GM18867 (cell line): ENCODE measurements at regions not wholly inside any gene's neighbourhood (a gene's known extent, or its start where the extent isn't known, plus 50 kb on each side); places are given as distances from the start of the nearest gene placed in this dataset.
"Not testable (repeated sequence)": the region's sequence is repeated elsewhere in the genome, so short reads cannot be mapped to it uniquely, and the experiment has no call there.

ENCODE experiments used
- ATAC-seq: cut with Tn5 transposase; IDR thresholded peaks from one replicate; pipeline ENCODE4 v1.9.1; 2021; ENCODE audit warnings: mild to moderate bottlenecking, moderate library complexity; ENCODE audit not compliant: unreplicated experiment

DNA sequence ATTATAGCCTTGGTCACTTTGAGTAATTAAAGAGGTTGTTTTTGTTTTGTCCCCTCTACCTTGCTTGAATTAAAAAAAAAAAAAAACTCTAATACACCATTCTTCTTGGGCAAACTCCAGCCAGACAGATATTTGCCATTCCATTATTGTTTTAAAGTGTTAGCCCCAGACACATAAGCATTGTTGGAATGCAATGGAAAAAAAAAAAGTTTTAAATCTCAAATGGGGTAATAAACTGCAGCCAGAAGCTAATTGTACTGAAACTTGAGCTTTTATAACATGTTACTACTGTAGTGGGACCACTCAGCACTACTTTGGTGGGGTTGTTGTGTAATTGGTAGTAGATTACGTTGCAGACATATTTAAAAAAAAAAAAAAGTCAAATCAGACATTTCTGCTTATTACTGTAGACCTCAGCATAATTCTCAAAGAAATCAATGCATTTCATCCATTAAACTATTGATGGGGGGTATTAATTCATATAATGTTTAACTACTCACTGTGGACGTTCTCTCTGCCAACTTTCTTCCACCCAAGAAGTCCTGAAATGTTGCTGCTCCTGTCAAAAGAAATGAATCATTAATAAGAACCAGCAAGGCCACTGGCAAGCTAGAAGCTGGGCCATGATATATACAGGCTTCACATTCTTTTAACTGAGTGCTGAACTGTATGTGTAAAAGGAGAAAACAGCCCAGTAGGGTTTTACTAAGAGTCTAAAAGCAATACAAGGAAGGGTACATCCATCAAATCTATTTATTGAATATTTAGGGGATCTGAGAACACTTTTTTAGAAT, 626.6 kb upstream of the SOX9 start:
- no peak for ATAC-seq

DNA sequence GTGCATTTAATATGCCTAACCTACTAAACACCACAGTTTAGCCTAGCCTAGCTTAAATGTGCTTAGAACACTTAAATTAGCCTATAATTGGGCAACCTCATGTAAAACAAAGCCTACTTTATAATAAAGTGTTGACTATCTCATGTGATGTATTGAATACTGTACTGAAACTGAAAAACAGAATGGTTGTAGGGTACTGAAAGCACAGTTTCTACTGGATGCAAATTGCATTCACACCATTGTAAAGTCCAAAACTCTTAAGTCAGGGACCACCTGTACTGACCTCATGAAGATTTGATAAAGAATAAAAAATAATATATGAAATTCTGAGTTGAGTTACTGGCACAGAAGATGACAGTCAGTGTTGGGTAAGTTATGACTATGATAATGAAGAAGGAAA, 625.4 kb upstream of the SOX9 start:
- no peak for ATAC-seq

DNA sequence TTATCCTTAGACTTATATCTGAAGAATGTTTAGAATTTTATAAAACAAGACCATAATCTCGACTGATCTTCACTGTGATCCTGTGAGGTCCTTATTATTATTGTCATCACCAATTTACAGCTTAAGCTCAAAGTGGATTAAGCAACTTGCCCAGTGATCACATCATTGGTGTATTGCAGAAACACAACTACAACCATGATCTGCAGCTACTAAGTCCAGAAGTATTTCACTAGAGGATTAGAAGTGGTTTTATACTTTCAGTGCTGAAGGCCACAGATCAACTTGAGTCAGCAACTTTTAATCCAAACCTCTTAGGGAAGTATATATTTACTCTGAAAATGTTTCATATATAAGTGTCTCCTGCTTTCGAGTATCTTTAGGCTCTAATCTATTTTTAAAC, 624.3 kb upstream of the SOX9 start:
- no peak for ATAC-seq

DNA sequence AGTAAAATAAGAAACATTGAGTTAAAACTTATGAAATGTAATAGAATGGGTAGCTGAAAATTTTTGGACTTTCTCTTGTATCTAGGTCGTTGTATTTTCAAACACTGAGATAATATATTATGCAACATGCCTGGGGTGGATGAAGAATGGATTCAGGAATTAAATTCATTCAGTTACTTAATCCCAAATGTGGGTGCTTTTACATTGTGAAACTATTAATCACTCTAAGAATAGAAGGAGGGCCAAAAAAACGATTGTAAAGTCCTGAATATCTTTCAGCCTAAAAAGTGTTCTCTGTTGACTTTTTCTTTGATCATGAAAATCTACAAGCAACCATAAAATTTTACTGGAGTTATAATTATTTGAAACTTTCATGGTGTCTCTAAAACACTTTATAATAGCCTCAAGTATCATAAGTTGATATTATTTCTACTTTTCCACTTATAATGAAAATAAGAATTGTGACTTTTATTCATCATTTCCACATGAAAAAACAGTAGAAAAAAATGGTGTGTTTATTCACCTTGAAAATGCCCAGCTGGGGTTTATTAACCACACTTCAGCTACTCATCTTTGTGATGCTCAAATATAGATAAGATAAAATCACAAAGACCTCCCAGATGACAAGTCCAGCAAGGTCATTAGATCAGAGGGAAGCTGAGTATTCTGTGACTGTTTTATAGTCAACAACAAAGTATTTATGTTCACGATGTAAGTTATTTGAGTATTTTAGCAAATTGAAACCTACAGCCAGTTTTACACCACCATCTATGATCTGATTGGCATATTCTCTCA, 619.9 kb upstream of the SOX9 start:
- ATAC-seq, result no peak

DNA sequence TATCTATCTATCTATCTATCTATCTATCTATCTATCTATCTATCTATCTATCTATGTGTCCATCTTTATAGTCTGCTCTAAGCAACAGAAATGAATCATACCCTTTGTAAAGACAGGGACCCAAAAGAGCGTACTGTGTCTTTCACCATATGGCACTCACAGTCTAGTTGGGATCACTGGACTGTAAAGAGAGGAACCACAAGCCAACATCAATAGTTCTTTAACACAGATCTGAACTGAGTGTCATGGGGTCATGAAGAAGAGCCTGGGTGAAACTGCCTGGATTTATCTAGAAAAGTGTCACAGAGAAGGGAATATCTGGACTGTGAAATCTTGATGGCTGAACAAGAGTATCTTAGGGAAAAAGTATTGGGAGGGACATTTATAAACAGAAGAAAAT, 619.1 kb upstream of the SOX9 start:
- no peak for ATAC-seq

DNA sequence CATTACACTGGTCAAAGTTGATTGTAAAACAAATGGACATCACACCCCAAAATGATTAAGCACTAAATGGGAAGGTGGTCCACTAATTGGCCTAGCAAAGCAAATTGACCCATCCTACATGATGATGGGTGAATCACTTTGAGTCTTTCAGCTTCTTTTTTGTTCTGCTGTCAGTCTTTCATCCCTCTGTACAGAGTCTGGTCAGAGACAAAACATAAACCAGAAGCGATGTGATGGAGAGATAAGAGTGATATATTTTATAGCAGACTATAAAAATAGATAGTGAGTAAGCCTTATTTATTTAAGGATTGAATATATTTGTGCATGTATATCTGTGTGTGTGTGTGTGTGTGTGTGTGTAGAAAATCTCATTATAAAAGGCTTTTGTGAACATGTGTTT, 618.4 kb upstream of the SOX9 start:
- ATAC-seq, result no peak

DNA sequence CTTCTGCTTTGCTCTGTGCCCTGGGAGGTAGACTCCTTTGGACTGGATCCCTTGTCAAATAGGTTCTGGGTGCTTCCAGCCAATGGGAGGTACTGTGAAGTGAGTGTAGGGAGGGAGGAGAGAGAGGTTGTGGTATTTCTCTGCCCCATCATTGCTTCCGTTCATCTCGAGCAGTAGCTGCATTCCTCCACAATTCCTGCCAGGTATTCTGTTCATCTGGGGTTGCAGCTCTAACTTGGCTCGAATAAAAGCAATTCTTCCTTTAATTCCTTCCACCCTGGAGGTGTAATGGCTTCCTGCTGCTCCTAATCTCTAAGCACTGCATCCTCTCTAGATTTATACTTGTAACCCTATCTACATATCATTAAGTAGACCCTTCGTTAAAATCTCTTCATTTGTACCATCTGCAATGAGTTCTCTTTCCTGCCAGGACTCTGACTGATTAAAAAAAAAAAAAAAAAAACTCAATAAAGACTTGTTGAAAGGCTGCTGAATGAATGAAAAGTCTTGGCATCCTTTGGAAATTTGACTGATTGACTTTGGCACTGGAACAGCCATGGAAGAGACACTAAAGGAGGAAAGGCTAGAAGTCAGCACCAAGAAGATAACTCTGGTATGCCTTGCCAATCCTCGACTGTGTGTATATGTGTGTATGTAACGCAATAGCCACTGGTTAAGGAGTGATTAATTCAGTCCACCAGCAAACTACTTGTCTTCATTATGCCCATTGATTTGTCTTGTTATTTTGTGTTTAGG, 616.9 kb upstream of the SOX9 start:
- no peak for ATAC-seq

DNA sequence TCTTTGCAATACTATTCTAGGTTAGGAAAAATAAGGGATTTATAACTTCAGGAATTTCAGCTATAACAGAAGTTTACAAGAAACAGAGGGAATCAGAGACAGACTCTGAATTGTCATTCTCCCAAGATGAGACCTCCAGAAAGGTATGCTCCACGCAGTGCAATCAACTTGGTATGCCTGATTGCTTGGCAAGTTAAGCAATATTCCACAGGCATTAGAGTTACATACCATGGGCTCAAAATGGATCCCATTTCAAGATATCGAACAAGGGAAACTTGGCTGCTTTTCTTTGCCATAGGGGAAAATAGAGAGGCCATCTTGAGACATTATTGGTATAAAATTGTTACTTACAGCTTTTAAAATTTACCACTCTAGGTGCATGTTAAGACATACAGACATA, 615.6 kb upstream of the SOX9 start:
- ATAC-seq, result no peak

DNA sequence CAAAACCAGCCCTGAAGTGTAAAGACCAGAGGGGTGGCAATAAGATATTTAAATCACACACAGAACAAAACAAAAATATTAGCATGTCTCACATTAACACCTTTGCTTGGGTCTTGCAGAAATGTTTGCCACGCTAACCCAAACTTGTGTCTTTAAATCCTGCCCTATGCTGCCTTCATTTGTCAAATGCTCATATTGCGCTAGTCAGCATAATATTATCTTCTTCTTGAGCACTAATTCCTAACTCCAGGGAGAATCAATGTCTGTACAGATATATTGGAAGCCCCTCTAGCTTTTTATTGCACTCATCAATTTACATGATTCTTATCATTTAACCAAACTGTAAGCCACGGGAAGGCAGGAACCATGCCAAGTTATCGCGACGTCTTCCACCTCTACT, 614.8 kb upstream of the SOX9 start:
- no peak for ATAC-seq

DNA sequence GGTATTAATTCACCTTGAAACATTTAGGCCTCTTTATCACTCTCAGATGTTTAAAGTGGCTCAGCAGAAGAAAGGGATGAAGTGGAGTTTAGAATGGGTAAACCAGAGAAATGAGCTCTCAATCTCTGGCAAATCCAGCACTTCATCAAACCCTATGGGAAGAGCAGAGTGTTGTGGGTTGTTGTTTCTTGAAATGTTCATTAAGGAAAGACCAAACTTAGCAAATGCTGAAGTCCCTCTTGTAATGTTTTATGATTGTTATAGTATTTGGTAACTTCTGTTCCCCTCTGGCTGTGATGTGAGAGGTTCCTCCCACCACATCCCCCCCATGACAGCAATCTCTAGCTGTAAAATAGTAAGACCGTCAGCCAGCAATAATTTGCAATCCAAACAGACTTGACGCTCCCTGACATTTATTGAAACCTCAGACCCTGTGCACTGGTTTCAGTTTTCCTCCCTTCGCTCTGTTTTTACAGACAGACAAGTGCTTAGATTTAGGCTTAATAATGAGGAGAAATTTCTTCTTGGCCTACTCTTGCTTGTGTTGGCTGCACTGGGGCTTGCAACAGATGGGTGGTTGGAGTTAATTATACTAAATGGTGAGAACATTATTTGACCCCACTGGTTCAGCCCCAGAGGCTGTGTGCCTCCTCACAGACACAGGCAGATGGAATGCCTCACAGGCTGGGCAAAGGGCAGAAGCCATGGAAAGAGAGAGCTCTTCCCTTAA, 609.4 kb upstream of the SOX9 start:
- no peak for ATAC-seq

DNA sequence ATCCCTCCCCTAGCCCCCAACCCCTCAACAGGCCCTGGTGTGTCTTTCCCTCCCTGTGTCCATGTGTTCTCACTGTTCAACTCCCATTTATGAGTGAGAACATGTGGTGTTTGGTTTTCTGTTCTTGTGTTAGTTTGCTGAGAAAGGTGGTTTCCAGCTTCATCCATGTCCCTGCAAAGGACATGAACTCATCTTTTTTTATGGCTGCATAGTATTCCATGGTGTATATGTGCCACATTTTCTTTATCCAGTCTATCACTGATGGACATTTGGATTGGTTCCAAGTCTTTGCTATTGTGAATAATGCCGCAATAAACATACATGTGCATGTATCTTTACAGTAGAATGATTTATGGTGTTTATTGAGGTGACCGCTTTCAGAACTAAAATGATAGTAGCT, 607.1 kb upstream of the SOX9 start:
- ATAC-seq, result not testable (repeated sequence)

DNA sequence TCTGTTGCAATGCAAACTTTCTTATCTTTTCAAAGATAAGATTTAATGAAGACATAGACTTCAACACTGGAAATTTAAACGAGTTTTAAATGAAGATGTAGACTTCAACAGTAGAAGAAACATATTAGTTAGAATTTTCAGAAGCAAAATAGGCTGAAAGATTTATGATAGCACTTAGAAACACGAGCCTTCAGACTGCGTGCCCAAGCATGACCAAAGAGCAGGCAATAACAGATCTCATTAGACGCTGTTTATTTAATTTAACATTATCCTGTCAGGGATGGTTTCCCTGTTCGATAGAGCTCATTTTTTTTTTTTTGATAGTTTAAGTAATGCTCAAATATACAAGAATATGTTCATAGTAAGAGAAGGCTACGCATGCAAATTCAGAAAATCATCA, 604.7 kb upstream of the SOX9 start:
- no peak for ATAC-seq

DNA sequence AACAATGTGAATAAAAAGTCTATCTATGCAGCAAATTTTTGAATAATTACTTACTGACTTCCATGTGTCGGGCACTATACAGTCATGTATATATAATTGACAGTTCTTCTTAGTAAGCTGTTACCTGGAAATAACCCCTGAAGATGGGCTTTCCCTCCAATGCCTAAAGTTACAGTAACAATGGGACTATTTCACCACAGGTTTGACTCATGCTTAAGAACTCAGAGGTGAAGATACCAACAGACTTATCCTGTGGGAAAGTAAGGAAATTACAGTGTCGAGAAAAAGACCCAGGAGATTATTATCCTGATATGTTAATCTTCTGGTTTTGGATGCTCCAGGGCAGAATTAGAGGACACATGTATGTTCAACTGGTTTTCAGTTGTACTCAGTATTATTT, 601.5 kb upstream of the SOX9 start:
- no peak for ATAC-seq

DNA sequence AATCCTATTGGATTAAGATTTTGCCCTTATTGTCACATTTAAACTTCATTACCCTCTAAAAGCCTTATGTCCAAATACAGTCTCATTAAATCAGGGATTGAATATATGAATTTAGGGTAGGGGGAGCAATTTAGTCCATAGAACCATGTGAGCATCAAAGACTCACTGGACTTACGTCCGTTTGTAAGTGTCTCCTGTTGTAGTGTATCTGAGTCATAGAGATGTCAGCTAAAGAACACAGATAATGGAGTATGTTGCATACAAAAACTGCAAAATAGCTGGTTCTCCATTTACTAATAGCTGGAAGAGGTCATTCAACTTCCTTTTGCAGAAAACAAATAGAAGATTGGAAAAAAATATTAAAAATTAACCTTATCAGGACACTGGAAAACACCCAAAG, 599.1 kb upstream of the SOX9 start:
- no peak for ATAC-seq

DNA sequence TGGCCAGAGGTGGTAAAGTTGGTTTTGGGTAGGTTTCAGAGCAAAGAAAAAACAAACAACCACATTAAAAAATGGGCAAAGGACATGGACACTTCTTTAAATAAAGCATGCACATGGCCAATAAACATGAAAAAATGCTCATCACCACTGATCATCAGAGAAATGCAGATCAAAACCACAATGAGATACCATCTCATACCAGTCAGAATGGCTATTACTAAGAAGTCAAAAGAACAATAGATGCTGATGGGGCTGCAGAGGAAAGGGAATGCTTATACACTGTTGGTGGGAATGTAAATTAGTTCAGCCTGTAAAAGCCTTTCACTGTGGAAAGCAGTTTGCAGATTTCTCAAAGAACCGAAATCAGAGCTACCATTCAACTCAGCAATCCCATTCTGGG, 598.4 kb upstream of the SOX9 start:
- ATAC-seq, result no peak

DNA sequence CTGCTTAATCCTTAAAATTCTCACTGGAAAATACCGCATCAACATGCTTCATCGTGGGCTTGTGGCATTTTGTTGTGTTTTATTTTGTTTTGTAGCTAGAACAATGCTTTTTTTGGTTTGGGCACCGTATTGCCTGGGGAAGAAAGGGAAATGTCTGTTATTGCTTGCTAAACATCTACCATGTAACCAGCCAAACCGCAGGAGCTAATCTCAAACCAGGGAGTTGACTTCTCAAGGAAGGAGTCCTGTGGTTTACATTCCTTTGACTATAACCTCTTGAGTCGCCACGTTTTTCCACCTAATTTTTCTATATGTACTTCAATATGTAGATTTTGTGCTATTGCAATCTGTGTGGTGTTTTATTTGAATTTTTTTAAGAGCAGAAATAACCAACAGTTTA, 593.5 kb upstream of the SOX9 start:
- ATAC-seq, result no peak

DNA sequence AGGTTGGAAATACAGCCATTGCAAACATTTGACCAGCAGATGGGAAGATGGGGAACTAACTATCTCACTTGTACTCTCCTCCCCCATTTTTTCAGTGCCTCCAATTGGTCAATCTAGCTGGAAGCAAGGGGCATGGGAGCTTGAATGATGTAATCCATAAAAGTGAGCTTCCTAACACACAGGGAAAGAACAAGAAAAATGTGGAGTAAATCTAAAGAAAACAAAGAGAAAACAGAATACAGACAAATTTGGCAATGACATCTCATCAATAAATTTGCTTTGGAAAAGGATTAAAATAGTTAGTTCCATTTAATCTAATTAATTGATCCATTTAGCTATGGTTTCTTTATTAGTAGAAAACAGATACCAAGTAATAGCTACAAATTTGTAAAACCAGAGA, 592.6 kb upstream of the SOX9 start:
- no peak for ATAC-seq

DNA sequence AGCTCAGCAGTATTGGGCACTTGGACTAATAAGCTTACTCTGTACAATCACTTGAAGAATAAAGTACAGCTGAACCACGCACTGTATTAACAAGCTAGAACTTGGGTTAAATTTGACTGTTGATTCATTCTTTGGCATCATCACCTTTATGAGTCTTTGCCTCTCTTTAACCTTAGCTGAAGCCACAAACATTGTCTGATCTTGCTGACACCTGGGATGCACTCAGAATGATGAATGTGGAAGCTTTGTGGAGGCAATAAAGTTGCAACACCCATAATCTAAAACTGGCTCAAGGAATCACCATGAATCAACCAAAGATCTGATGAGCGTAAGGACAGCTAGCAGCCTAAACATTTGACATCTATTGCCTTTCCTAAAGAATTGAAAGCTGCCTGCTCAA, 590.6 kb upstream of the SOX9 start:
- ATAC-seq, result no peak

DNA sequence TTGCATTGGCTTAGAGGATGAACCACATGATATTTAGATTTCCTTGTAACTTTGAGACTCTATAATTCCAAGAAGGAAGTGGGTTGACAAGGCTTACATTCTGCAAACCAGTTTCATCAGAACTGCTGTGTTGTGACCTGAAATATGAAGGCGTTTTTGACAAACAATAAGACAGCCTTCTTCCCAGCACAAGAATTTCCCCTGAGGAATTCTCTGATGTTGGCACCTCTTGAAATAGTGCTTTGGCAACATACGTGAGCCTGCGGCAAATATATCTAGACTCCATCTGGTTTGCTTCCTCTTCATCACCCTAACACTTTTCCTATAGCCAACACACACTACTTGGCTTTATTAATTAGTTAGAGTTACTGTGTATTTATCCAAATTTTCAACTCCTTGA, 585.5 kb upstream of the SOX9 start:
- ATAC-seq, result no peak

DNA sequence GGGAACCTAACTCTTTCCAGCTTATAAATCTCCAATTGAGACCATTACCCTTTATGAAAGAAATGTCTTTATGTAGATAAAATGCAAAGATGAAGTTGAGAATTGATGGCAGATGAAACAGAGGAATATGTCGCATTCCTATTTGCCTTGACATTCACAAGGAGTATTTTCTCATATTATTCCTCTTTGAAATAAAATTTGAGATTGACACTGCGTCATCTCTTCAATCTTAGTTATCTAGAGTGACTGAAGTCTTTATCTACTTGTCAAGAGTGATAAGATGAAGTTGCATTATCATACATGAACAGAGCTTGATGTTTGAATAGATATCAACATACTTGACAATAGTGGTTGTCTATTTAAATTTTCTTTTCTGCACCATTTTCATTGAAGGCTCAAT, 574.4 kb upstream of the SOX9 start:
- ATAC-seq, result no peak

DNA sequence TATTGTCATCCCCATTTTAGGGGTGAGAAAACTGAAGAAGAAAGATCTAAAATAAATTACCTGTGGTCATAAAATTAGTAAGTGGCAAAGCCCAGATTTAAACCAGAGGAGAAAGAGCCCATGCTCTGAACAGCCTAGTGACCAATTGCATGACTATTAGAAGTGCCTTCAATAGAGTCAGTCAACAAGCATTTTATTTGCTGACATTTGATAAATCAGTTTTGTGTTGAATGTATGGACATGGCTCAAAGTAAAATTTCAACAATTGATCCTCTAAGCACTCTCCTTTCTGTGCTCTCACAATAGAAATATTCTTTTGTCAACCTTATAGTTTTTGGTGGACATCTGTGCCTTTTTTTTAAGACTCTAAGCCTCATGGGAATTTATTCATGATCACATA, 572.9 kb upstream of the SOX9 start:
- no peak for ATAC-seq
